B cell (primary cell): ENCODE measurements at regions not wholly inside any gene's neighbourhood (a gene's known extent, or its start where the extent isn't known, plus 50 kb on each side); places are given as distances from the start of the nearest gene placed in this dataset.

Experiments
- ATAC-seq: fragments of 200-7000 bp; cut with Tn5 transposase; one replicate; pipeline ENCODE4 v1.10.0; 2021; ENCODE audit warnings: low read depth, mild to moderate bottlenecking, moderate number of reproducible peaks, moderate library complexity
- CTCF ChIA-PET: fragments of 350-600 bp; sonication (Branson Sonifier 250); formaldehyde crosslinking; loops from one replicate; lab custom pipeline; 2021; ENCODE audit warnings: antibody characterized with exemption, inconsistent platforms; lab: Charles Lee
- POLR2A ChIA-PET: fragments of 350-600 bp; sonication (Branson Sonifier 250); formaldehyde crosslinking; loops from one replicate; lab custom pipeline; 2021; ENCODE audit warnings: antibody characterized with exemption; lab: Charles Lee
- DNase-seq: peaks from one replicate; pipeline ENCODE4 v3.0.0; 2013
- H2AFZ ChIP-seq: 2 replicates; pipeline ENCODE4 v1.6.1; 2012; ENCODE audit warnings: mild to moderate bottlenecking, low read depth, low read length; ENCODE audit not compliant: insufficient read depth, poor library complexity, severe bottlenecking
- H3K27ac ChIP-seq, 2 donors: 1 replicate in 1 of 2; 2 replicates in 1 of 2; pipeline ENCODE4 v1.5.1; 2012 to 2013; ENCODE audit warnings: low read length in 2 of 2, mild to moderate bottlenecking in 2 of 2, moderate library complexity in 1 of 2
- H3K27me3 ChIP-seq, 4 experiments: fragments of 200-600 bp in 1 of 4; sonication (generic) in 1 of 4; replicated peaks in 1 of 4; 1 replicate in 2 of 4; 2 replicates in 2 of 4; pipeline versions ENCODE4 v1.6.1 to v1.7.0; 2013 to 2016; ENCODE audit warnings: low read length in 3 of 4, mild to moderate bottlenecking in 2 of 4, mixed read lengths in 1 of 4, moderate library complexity in 1 of 4; ENCODE audit not compliant: insufficient read depth in 4 of 4, control insufficient read depth in 3 of 4; ENCODE audit errors: control extremely low read depth in 1 of 4
- H3K36me3 ChIP-seq, 2 experiments: replicated peaks in 1 of 2; 1 replicate in 1 of 2; 2 replicates in 1 of 2; pipeline versions ENCODE4 v1.6.1 to v1.7.1; 2013; ENCODE audit warnings: low read length in 1 of 2; ENCODE audit not compliant: insufficient read depth in 2 of 2, control insufficient read depth in 1 of 2; ENCODE audit errors: control extremely low read depth in 1 of 2, extremely low read depth in 1 of 2
- H3K4me1 ChIP-seq, 2 donors: fragments of 200-600 bp in 1 of 2; sonication (generic) in 1 of 2; 1 replicate in 1 of 2; 2 replicates in 1 of 2; pipeline versions ENCODE4 v1.5.1 to v1.6.1; 2013 to 2017; ENCODE audit warnings: low read length in 2 of 2; ENCODE audit not compliant: control insufficient read depth in 2 of 2, insufficient read depth in 2 of 2
- H3K4me2 ChIP-seq: replicated peaks from 2 replicates; pipeline ENCODE3; 2012; ENCODE audit warnings: mild to moderate bottlenecking, low read depth, low read length; ENCODE audit not compliant: poor library complexity, severe bottlenecking
- H3K4me3 ChIP-seq, 5 experiments: fragments of 200-600 bp in 1 of 5; sonication (generic) in 1 of 5; 1 replicate in 3 of 5; 2 replicates in 2 of 5; pipeline versions ENCODE4 v1.5.1 to v1.7.0; 2011 to 2016; ENCODE audit warnings: low read length in 4 of 5, mild to moderate bottlenecking in 4 of 5, low read depth in 2 of 5, control low read depth in 1 of 5, moderate library complexity in 1 of 5; ENCODE audit not compliant: insufficient read depth in 1 of 5; ENCODE audit errors: control extremely low read depth in 1 of 5, extremely low read depth in 1 of 5
- H3K79me2 ChIP-seq: fragments of 200-600 bp; sonication (generic); one replicate; pipeline ENCODE4 v1.6.0; 2016; ENCODE audit warnings: low read length; ENCODE audit not compliant: control insufficient read depth, insufficient read depth
- H3K9ac ChIP-seq: fragments of 200-600 bp; sonication (generic); 2 replicates; pipeline ENCODE4 v1.6.1; 2017; ENCODE audit warnings: mild to moderate bottlenecking, low read length, moderate library complexity
- H3K9me3 ChIP-seq, 3 donors: one replicate each; pipeline versions ENCODE4 v1.6.1 to v1.7.1; 2013; ENCODE audit warnings: low read length in 2 of 3; ENCODE audit not compliant: control insufficient read depth in 2 of 3, insufficient read depth in 1 of 3; ENCODE audit errors: control extremely low read depth in 1 of 3
- H4K20me1 ChIP-seq: 2 replicates; pipeline ENCODE4 v1.6.0; 2012; ENCODE audit warnings: mild to moderate bottlenecking, low read length; ENCODE audit not compliant: insufficient read depth, control insufficient read depth, poor library complexity, severe bottlenecking
- H3K27ac Mint-ChIP-seq: one replicate; pipeline ENCODE4 v1.8.0; 2021; ENCODE audit warnings: mixed read lengths
- H3K27me3 Mint-ChIP-seq: one replicate; pipeline ENCODE4 v1.8.0; 2021; ENCODE audit warnings: mixed read lengths
- H3K4me1 Mint-ChIP-seq: one replicate; pipeline ENCODE4 v1.8.0; 2021; ENCODE audit warnings: mixed read lengths
- H3K4me3 Mint-ChIP-seq: one replicate; pipeline ENCODE4 v1.8.0; 2021; ENCODE audit warnings: mixed read lengths
- H3K9me3 Mint-ChIP-seq: one replicate; pipeline ENCODE4 v1.8.0; 2022; ENCODE audit warnings: mixed read lengths; ENCODE audit not compliant: insufficient read depth
- CTCF ChIP-seq: fragments of 200-600 bp; IDR thresholded peaks from one replicate; pipeline ENCODE4 v1.8.0; 2022; ENCODE audit warnings: antibody characterized with exemption, mild to moderate bottlenecking
- EZH2 ChIP-seq: IDR thresholded peaks from 2 replicates; pipeline ENCODE4 v1.6.1; 2012; ENCODE audit warnings: borderline replicate concordance, low read depth, mild to moderate bottlenecking, moderate library complexity, low read length; ENCODE audit not compliant: insufficient read depth, poor library complexity, severe bottlenecking
- WGBS: methylation state at CpG from one replicate; pipeline ENCODE4 v1.1.5; 2013; ENCODE audit warnings: missing lambda C conversion rate; ENCODE audit not compliant: insufficient coverage; 5-methylcytosine and 5-hydroxymethylcytosine counted together
- intact Hi-C: fragments of 100-400 bp; cut with micrococcal nuclease; formaldehyde crosslinking; loops from one replicate; pipeline ENCODE4 v1.10.0; 2022

- H3K27ac ChIP-seq, result no peak overlapping the region
- intact Hi-C loops, result no loop called here
- no peak for DNase-seq
- H3K4me1 ChIP-seq, result no peaks in the 10 kb centered on the region
- Mint-ChIP-seq H3K9me3 (peaks cover 3% of the 10 kb centered on the region), H3K27me3 (peaks cover 10% of the 10 kb centered on the region), H3K27ac (no peak overlapping the region), H3K4me3 (no peak overlapping the region), H3K4me1 (no peaks in the 10 kb centered on the region)
- H2AFZ ChIP-seq, result no peak overlapping the region
- POLR2A ChIA-PET, result no interaction called here
- H3K36me3 ChIP-seq, result no peaks in the 10 kb centered on the region
- no peaks in the 10 kb centered on the region for H4K20me1 ChIP-seq
- 100% methylated on average over 3 of the region's 8 CpGs for WGBS
- no peak overlapping the region for H3K4me2 ChIP-seq
- H3K9ac ChIP-seq, result no peak overlapping the region
- ATAC-seq, result no peak
- TF ChIP-seq CTCF (no peak), EZH2 (no peak)
- H3K27me3 ChIP-seq, result peaks cover 0 to 5% (median 0%) of the 10 kb centered on the region in 4 experiments
- peaks cover 0 to 19% (median 1%) of the 10 kb centered on the region in 3 donors for H3K9me3 ChIP-seq
- no peak overlapping the region for H3K4me3 ChIP-seq
- no peaks in the 10 kb centered on the region for H3K79me2 ChIP-seq
- CTCF ChIA-PET, result interaction anchor here (0.6 kb wide), 1 partner anchor 55 kb away, joined by 3 read pairs; no protein-coding TSS in a partner anchor
Measured at GRCh38 chr2:41926614-41927580, 120.9 kb upstream of the PKDCC start.
